NCI-H526 treated with DMSO at 0.1 percent for 48 hours (cell line): ENCODE measurements at regions not wholly inside any gene's neighbourhood (a gene's known extent, or its start where the extent isn't known, plus 50 kb on each side); places are given as distances from the start of the nearest gene placed in this dataset.
A peak's percentile ranks its signal among the peaks of the same experiment; 100 is the strongest.
"Not testable (repeated sequence)": the region's sequence is repeated elsewhere in the genome, so short reads cannot be mapped to it uniquely, and the experiment has no call there.

Experiments used
- DNase-seq: peaks from one replicate; lab custom pipeline; 2025; lab: John Stamatoyannopoulos, UW

DNA sequence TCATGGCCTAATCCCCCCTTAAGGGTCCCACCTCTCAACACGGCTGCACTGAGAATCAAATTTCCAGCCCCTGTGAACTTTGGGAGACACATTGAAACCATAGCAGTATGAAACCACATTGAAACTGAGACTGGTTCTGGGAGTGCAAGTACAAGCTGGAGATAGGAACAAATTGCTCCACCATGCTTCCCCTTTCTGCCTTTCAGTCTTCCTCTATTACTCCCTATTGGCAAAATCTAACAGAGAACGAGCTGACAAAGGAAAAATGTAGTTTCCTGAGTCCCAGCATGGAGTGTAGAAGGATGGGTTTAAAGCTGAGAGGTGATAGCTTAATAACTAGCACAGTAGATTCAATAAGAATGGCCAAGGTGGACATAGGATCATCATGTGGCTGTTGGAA is 161.7 kb upstream of the RPL34 start:
- DNase-seq, result no peak

DNA sequence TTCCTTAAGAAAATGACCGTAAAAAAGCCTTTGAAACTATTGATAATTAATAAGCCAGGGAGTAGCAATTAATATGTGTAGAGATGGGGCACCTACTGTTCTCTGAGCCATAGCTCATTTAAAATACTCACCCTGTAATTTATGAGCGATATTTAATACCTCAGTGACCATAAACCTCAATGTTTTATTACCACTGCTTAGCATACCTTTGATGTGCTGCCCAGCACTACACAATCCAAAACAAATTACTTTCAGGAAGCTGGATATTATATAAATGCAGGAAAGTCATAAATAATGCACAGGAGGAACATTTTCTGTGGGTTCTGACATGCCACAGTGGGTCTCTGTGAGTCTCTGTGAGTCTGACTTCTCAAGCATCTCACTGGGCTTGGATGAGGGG is 166.1 kb upstream of the RPL34 start:
- peak; percentile 60 for DNase-seq

DNA sequence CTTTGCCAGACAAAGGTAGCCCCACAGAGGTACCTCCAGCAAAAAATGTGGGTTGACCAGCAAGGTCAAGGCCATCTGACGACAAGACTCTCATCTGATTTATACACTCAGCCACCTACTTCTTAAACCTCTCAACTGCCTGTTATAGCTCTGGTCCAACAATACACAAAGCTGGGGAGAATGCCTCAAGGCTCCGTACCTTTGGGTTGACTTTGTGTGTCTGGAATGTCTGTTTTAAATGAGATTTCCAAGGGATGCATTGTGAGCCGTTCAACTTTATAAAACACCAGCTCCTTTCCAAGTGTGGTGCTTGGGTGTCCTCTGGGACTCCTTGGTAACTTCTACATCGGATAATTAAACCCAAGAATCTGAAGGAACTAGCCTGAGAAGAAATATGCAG is 167.0 kb upstream of the RPL34 start:
- no peak for DNase-seq

DNA sequence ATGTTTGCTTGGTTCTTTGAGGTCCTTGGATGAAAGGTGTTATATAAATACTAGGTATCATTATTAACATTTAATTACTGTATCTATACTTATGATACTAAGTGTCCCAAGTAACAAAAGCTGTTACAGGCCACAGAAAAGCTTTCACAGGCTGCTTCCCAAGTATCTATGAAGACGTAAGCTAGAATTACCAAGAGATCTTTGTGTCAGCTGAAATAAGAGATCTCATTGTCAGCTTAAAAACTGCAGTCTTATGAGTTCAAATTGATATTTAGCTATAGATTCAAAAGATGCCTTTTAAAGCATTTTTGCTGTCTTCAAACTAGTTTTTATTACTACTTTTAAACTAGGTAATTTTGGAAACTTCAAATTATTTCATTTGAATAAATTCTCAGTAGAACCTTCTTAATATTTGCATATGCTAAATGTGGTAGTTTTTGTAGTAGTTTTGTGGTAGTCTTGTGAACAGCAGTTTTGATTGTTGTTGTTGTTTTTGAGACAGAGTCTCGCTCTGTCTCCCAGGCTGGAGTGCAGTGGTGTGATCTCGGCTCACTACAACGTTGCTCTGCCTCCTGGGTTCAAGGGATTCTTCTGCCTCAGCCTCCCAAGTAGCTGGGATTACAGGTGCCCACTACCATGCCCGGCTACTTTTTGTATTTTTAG is 170.0 kb upstream of the RPL34 start:
- no peak for DNase-seq

DNA sequence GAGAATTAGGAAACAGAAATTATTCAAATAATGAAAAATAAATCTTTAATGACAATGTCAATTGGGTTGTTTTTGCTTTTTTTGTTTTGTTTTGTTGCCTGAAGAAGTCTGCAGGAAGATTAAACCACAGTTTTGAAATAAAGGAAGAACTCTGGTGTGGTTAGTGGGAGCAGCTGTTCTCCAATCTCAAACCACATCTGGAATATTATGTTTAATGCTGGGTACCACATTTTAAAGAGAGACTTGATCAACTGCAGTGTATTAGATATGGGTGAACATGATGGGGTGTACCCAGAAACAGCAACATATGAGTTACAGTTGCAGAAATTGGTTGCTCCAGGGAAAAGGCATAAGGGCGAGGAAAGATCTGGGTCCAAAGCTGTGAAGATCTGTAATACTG is 171.2 kb upstream of the RPL34 start:
- no peak for DNase-seq

DNA sequence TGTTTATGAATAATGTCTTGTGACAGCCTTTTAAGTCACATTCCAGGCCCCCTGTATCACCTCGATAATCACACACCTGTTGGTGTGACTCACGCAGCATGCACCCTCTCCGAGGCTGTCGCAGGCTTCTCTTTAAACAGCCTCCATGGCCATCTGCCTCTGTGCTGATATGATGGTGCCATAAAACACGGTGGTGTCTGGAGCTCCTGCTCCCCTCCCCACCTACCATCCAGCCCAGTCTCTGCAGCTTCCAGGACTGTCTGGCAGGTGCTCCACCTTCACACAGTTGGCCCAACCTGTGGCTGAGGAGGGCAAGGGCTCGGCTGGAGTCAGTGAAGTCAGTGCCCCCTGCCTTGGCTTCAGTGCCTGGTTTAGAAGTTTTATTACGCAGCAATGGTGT is 173.8 kb upstream of the RPL34 start:
- DNase-seq, result no peak

DNA sequence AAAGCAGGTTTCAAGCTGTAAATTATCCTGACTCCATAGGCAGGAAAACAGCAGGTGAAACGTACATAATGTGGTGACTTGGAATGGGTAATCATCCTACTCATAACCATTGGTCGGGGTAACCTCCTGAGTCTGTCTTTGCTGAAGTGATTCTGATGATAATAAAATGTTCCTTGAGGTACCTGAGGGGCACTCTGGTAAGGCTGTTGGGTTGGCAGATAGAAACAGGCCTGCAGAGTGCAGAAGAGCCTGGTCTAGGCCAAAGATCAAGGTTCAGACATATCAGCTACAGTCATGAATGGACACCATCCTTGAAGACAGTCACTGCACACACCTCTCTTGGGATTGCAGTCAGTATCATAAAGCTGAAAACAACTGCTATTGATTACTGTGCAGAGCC is 174.7 kb upstream of the RPL34 start:
- DNase-seq, result no peak

DNA sequence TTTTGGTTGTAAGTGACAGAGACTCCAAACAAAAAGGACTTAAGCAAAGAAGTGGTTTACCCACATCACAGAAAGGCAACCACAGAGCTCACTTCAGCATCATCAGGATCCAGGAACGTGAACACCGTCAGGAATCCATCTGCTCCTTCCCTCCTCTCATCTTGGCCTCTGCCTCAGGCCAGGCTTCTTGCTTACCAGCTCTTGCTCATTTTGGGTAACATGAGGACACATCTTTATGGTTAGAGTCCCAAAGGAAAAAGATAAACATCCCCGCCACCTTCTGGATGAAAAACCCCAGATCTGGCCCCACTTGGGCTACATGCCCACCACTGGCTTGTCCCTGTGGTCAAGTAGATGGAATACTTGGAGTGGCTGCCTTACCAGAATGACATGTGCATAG is 176.8 kb upstream of the RPL34 start:
- DNase-seq, result no peak

DNA sequence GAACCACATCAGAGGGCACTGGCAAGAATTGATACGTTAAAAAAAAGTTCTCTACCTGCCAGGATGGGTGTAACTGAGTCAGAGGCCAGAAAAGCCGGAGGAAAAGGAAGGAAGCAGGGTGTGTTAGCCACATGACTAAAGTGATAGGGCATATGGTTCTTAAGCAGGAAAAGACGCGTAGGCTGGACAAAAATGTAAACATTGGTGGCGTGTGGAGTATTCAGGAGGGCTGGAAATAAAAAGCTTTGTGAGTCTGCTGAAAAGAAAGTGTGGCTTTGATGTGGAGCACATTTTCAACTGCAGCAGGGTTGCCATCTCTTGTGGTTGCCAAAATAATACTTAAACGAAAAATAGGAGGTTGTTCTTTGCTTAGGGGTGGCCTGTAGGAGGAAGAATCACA is 186.5 kb upstream of the RPL34 start:
- no peak for DNase-seq

DNA sequence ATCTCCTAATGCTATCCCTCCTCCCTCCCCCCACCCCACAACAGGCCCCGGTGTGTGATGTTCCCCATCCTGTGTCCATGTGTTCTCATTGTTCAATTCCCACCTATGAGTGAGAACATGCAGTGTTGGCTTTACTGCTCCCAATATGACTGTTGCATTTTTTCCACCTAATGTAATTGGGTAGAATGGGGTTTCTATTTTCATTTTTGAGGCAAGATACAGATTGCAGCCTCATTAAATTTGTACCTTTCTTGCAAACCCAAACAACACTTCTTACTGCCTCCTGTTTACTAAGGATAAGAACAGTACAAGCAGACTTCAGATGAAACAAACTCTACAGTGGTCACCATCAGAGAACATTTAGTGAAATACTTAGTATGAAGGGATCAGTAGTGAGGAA is 187.0 kb upstream of the RPL34 start:
- DNase-seq, result not testable (repeated sequence)

DNA sequence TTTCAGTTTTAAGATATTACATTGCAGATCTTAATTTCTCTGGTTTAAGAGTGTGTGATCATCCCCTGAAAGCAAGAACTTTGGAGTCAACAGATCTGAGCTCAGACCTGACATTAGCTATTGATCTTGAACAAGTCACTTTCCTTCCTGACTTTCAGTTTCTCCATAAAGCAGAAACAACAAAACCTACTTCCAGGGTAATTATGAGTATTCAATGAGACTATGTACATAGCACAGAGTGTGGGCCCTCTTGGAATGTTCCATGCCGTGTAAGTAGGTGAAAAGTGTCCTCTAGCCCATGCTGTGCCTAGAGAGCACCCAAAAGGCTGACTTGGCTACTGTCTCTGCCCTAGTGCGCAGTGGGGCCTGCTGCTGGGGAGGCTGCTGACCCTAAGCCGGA is 188.0 kb upstream of the RPL34 start:
- no peak for DNase-seq

DNA sequence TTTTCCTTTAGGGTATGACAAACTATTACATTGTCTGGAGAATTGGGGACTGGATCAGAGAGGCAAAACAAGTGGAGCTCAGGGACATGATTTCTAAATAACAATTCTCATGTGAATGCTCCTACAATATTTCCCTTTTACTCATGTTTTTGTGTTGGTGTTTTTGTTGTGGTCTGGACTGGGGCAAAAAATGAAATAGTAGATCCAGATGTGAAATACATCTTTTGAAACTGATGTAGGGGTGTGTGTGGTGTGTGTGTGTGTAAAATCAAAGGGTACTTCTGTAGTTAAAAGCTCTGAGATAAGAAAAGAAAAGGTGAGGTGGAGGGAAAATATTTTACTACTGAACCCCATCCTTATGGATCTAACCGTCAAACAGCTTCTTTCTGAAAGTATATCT is 188.4 kb upstream of the RPL34 start:
- DNase-seq, result no peak

DNA sequence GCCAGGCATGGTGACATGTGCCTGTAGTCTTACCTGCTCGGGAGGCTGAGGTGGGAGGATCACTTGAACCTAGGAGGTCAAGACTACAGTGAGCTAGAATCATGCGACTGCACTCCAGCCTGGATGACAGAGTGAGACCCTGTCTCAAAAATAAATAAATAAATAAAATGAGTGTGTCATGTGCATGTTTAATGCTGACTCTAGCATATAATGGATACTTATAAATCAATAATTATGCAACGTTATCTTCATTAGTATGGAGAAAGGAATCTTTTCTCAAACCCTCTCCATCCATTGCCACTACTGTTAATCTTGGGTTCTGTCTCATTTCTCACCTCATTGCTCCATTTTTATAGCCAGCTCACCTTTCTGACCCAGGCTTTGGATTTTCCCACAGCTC is 189.5 kb upstream of the RPL34 start:
- no peak for DNase-seq

DNA sequence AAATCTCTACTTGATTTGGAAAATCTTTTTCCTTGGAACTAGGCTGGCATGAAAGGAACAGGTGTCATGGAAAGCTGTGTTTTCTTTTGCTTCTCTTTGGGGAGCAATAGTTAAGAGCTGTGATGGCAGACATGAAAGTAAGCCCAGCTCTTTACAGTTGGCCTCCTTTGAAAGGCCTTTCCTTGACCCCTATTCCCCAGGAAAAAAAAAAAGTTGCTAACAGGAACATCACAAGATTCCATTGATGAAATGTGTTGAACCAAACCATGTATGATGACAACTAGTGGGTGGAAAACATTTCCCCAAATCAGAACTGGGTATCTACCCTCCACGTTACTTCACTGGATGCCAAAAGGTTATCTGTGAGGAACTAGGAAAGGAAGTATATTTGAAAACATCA is 190.7 kb upstream of the RPL34 start:
- DNase-seq, result no peak

DNA sequence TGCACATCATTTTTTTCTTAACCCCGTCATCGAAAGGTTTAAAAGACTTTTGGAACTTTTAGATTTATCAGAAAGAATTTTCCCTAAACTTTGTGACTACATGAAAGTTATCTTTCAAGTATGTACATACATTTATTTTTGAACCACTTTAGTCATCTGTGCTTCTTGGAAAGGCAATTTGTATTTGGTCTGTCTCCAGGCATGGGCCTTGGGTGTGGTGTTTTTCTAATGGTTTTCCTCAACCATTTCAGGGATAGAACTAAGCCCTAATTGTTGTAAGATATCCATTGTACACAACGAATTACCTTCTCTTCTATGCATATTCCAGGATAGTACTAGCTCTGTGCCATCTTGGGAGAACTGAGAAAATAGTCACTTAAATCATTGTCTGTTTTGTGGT is 191.5 kb upstream of the RPL34 start:
- no peak for DNase-seq

DNA sequence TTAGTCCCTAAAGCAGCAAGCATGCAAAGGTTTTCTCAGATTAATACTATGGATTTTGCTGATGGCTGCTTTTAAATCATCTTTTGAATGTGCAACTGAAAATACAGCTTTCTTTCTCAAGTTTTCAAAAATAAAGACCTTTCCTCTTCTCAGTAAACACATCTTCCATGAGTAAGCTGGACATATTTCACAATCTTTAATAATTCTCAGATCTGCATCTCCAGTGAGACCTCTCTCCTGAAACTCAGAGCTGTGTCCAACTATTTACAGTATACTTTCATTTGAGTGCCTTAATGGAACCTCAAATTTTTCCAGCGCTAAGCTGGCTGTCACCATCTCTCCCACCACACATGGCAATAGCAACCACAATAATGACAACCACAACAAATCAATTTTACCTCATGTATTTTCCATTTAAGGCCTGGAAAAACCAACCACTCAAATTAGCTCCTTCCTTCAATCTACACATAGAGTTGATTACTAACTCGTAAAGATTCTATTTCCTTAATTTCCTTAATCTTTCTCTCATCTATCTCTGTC is 192.4 kb upstream of the RPL34 start:
- no peak for DNase-seq

DNA sequence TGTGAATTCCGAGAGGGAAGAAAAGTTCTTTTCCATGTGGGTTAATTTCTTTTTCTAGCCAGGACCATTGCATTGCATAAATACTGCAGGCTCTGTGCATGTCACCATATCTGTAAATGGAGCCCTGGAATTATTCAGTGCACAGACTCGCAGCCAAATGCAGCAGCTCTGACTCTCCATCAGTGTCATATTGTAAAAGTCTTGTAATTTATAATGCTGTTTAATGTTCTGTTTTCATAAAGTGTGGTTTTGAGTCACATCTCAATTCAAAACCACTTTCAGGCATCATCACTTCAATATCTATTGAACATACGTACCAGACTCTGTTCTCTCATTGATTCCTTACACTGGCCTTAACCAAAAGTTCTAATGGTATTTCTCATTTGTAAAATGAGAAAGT is 193.9 kb upstream of the RPL34 start:
- DNase-seq, result no peak

DNA sequence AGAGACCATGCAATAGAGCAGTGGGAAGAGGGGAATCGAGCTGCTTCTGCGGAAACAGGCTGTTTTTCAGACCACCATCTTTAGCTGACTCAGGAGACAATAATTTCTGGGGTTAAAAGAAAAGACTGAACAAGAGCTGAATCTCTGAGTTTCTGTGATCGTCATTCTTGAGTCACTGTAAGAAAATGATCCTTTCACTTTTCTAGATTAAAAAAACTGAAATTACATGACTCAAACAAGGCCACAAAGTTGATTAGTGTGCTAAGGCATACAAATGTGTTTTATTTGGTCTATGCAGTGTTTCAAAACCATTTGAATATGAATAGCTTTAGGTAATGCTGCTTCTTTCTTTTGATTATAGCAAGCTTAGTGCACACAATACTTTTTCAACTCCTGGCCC is 194.4 kb upstream of the RPL34 start:
- no peak for DNase-seq

DNA sequence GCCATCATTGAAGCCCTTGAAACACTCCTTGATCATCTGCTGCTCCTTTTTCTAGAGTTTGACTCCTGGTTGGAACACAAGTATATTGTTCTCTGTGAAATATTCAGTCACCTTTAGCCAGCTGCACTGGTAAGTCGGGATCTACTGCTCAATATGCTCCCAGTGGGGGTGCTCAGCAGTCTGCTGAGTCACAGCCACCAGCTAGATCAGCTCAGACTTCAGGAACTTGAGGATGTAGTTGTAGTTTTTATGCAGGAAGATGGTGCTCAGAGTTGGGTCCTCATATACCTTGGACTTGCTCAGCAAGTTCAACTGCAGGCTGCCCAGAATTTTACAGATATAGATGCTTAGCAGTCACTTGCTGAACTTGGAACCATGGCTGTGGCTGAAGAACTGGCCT is 202.5 kb upstream of the RPL34 start:
- no peak for DNase-seq

DNA sequence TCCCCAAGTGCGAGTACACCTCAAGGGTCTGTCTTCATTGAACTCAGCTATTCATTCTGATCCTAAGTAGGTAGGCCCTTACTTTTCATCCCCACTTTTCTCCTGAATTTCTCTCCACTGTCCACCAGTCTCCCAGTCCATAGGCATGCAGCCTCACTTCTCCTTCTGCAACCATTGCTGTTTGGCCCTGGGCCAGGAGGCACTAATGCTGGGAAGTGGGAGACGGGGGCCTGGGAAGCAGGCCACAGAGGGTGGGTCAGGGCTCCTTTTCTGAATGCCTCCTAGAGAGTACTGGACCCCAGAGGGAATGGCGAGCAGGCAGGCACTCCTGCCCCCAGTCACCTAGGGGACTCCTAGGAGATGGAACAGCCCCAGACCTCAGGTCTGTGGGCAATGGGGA is 203.5 kb upstream of the RPL34 start:
- DNase-seq, result no peak

DNA sequence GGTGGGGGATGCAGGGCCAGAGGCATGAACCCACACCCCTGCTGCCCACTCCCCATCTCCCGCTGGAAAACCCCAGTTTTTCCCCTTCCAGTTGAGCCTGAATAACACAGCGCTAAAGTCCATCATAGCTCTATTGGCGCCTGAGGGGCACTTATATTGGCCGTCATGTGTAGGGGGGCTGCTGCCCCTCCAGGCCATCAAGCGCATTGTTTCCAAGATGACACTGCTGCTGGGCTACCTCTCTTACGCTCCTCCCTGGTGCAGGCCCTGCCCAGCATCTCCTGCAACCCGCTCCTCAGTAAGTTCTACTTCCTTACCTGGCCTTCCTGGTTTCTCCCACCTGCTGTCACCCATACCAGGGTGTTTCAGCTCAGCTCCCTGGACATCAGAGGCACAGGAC is 205.0 kb upstream of the RPL34 start:
- no peak for DNase-seq

DNA sequence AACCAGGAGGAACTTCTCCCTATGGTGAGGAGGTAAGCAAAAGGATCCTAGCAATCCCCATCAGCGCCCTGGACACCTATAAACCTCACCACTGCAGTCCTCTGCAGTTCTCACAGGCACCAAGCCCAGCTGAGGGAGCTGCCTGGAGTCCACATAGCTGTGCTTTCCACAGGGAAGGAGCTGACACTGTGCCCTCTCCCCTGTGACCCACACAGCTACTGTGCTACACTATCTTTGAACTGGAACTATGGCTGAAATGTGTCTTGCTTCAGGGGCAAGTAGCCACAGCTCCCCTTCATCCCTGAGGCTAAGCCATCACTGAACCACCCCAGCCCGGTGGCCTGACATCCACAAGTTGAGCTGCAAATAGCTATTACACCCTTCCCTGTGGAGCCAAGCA is 208.5 kb upstream of the RPL34 start:
- no peak for DNase-seq

DNA sequence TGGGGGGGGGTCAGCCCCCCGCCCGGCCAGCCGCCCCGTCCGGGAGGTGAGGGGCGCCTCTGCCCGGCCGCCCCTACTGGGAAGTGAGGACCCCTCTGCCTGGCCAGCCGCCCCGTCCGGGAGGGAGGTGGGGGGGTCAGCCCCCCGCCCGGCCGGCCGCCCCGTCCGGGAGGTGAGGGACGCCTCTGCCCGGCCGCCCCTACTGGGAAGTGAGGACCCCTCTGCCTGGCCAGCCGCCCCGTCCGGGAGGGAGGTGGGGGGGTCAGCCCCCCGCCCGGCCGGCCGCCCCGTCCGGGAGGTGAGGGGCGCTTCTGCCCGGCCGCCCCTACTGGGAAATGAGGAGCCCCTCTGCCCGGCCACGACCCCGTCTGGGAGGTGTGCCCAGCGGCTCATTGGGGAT is 210.7 kb upstream of the RPL34 start:
- not testable (repeated sequence) for DNase-seq

DNA sequence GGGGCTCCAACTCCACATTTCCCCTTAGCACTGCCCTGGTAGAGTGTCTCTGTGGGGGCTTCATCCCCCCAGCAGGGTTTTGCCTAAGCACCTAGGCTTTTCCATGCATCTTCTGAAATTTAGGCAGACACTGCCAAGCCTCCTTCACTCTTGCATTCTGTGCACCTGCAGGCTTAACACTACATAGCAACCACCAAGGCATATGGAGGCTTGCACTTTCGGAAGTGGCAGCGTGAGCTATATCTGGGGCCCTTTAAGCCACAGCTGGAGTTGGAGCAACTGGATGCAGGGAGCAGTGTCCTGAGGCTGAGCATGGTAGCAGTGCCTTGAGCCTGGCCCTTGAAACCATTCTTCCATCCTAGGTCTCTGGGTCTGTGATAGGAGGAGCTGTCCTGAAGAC is 214.8 kb upstream of the RPL34 start:
- no peak for DNase-seq

DNA sequence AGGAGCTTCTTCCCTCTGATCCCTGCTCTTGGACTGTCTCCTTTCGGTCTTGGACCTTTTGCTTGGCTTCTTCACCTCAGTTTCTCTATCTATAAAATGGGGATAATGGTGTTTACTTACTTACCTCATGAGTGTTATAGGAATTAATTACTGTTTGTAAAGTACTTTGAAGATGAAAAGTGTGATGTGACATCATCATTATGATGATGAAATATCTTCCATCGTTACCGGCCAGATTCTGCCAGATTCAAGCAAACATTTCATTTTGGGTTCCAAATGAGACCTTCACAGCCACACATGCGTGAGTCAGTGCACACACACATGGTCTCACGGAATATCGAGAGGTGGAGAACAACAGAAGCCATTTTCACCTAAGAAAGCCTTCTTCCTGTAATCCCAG is 220.1 kb upstream of the RPL34 start:
- no peak for DNase-seq
